SU-DHL-6 (cell line): ENCODE measurements at regions not wholly inside any gene's neighbourhood (a gene's known extent, or its start where the extent isn't known, plus 50 kb on each side); places are given as distances from the start of the nearest gene placed in this dataset.

Experiments used
- H2AFZ ChIP-seq: fragments of 200-600 bp; sonication (generic); 2 replicates; pipeline ENCODE4 v1.6.1; 2014; ENCODE audit warnings: low read depth, mild to moderate bottlenecking, moderate library complexity, mixed read lengths, antibody characterized with exemption, low read length; ENCODE audit not compliant: severe bottlenecking
- H3F3A ChIP-seq: fragments of 200-600 bp; shearing (Covaris generic); 2 replicates; pipeline ENCODE4 v1.6.0; 2016; ENCODE audit warnings: antibody characterized with exemption, mild to moderate bottlenecking; ENCODE audit not compliant: insufficient read depth
- H3K27ac ChIP-seq: fragments of 200-600 bp; sonication (generic); 2 replicates; pipeline ENCODE4 v1.5.1; 2016; ENCODE audit warnings: low read depth, mild to moderate bottlenecking, low read length, moderate library complexity, mixed read lengths
- H3K27me3 ChIP-seq: fragments of 200-600 bp; sonication (generic), shearing (Covaris generic); 2 replicates; pipeline ENCODE4 v1.6.0; 2014; ENCODE audit warnings: mild to moderate bottlenecking, low read length
- H3K36me3 ChIP-seq: fragments of 200-600 bp; sonication (generic); 2 replicates; pipeline ENCODE4 v1.6.1; 2014; ENCODE audit warnings: mild to moderate bottlenecking, low read length, mixed read lengths
- H3K4me2 ChIP-seq: fragments of 300-600, 200-600 bp; shearing (Covaris generic), sonication (generic); 2 replicates; pipeline ENCODE4 v1.6.0; 2014; ENCODE audit warnings: low read length, low read depth, mild to moderate bottlenecking; ENCODE audit not compliant: poor library complexity, severe bottlenecking
- H3K4me3 ChIP-seq: fragments of 200-600 bp; sonication (generic); 2 replicates; pipeline ENCODE4 v1.5.1; 2014; ENCODE audit warnings: antibody characterized with exemption, low read length, mild to moderate bottlenecking, mixed read lengths; ENCODE audit not compliant: insufficient read depth, poor library complexity, severe bottlenecking
- H3K79me2 ChIP-seq: fragments of 200-600 bp; sonication (generic); 2 replicates; pipeline ENCODE4 v1.6.1; 2014; ENCODE audit warnings: mild to moderate bottlenecking, low read length, moderate library complexity; ENCODE audit not compliant: insufficient read depth
- H3K9ac ChIP-seq: fragments of 200-600 bp; sonication (generic); 2 replicates; pipeline ENCODE4 v1.7.0; 2014; ENCODE audit warnings: mild to moderate bottlenecking, low read length
- H3K9me2 ChIP-seq: fragments of 200-600 bp; sonication (generic); replicated peaks from 2 replicates; pipeline ENCODE4 v1.6.1; 2014; ENCODE audit warnings: low read length; ENCODE audit not compliant: insufficient read depth
- H3K9me3 ChIP-seq: fragments of 200-600 bp; sonication (generic); 2 replicates; pipeline ENCODE4 v1.6.1; 2014; ENCODE audit warnings: low read length, mixed read lengths; ENCODE audit not compliant: insufficient read depth
- H4K20me1 ChIP-seq: fragments of 200-600 bp; sonication (generic); 2 replicates; pipeline ENCODE4 v1.6.1; 2014; ENCODE audit warnings: low read depth, mild to moderate bottlenecking, antibody characterized with exemption, low read length, moderate library complexity, mixed read lengths
- EZH2phosphoT487 ChIP-seq: fragments of 200-600 bp; sonication (generic), shearing (Covaris generic); conservative IDR thresholded peaks from 2 replicates; pipeline ENCODE4 v1.6.1; 2018; ENCODE audit warnings: mild to moderate bottlenecking, antibody characterized with exemption, low read length, moderate library complexity, mixed read lengths
- TF ChIP-seq, protein P1 (sequence below): fragments of 200-600 bp; sonication (generic); IDR thresholded peaks from one replicate; pipeline ENCODE4 v1.5.1; 2017; ENCODE audit warnings: antibody characterized with exemption, mild to moderate bottlenecking, low read length, moderate library complexity; ENCODE audit not compliant: insufficient read depth, poor library complexity, severe bottlenecking

DNA sequence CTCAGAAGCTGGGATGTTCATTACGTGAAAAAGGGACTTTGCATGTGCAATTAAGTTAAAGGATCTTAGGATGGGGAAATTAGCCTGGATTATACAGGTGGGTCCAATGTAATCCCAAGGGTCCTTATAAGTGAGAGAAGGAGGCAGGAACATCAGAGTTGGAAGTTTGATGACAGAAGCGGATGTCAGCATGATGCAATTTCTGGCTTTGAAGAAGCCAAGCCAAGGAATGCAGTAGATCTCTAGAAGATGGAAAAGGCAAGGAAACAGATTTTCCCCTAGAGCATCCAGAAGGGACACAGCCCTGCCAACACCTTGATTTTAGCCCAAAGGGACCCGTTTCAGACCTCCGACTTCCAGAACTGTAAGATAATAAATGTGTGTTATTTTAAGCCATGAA is 136.4 kb downstream of the LNPK start:
- Histone ChIP-seq H3K27ac (no peak overlapping the region), H4K20me1 (no peaks in the 10 kb centered on the region), H3K9ac (no peak overlapping the region), H3F3A (no peaks in the 10 kb centered on the region), H3K27me3 (no peaks in the 10 kb centered on the region; the same call in 1 of the 2 replicates), H3K4me3 (no peak overlapping the region), H3K9me3 (no peaks in the 10 kb centered on the region), H3K9me2 (no peaks in the 10 kb centered on the region), H2AFZ (no peak overlapping the region), H3K36me3 (no peaks in the 10 kb centered on the region), H3K4me2 (no peak overlapping the region), H3K79me2 (no peaks in the 10 kb centered on the region)
- TF ChIP-seq, protein P1, sequence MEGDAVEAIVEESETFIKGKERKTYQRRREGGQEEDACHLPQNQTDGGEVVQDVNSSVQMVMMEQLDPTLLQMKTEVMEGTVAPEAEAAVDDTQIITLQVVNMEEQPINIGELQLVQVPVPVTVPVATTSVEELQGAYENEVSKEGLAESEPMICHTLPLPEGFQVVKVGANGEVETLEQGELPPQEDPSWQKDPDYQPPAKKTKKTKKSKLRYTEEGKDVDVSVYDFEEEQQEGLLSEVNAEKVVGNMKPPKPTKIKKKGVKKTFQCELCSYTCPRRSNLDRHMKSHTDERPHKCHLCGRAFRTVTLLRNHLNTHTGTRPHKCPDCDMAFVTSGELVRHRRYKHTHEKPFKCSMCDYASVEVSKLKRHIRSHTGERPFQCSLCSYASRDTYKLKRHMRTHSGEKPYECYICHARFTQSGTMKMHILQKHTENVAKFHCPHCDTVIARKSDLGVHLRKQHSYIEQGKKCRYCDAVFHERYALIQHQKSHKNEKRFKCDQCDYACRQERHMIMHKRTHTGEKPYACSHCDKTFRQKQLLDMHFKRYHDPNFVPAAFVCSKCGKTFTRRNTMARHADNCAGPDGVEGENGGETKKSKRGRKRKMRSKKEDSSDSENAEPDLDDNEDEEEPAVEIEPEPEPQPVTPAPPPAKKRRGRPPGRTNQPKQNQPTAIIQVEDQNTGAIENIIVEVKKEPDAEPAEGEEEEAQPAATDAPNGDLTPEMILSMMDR, result no peak
- no peak for TF ChIP-seq EZH2phosphoT487

DNA sequence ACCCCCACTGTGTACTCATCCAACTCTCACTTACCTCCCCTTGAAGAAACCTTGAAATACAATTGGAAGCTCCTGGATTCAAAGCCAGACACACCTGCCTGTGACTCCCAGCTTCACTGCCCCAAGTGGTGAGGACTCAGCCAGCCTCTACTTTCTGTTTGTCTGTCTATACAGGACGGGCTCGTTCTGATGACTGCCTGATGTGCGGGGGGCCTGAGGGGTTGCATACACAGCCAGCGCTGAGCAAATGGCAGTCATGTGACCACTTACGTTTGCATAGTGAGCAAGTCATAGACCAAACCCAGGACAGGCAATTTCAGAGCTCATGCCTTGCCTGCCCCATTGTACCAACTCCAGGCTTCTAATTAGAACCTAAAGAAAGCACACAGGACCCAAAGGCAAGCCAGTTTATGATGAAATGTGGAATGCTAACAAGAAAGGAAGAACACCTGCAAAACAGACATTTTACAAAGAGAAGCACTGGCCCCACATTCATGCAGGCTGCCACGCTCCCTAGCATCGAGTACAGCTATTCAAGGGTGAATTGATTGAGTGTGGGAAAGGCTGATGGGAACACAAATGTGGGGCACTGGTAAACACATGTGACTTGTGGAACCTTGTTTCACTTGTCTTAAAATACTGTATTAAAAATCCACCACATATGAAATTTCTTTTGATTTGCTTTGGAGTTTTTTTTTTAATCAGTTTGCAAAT is 137.8 kb downstream of the LNPK start:
- no peaks in the 10 kb centered on the region for H3K36me3 ChIP-seq
- no peak overlapping the region for H3K9ac ChIP-seq
- no peaks in the 10 kb centered on the region for H3K79me2 ChIP-seq
- no peaks in the 10 kb centered on the region for H3K9me2 ChIP-seq
- no peak for TF ChIP-seq EZH2phosphoT487
- TF ChIP-seq, protein P1, result no peak
- H3K27me3 ChIP-seq, result no peaks in the 10 kb centered on the region; the same call in 1 of the 2 replicates
- H3F3A ChIP-seq, result no peaks in the 10 kb centered on the region
- H3K27ac ChIP-seq, result no peak overlapping the region
- H3K4me3 ChIP-seq, result no peak overlapping the region
- H3K9me3 ChIP-seq, result no peaks in the 10 kb centered on the region
- no peak overlapping the region for H3K4me2 ChIP-seq
- no peaks in the 10 kb centered on the region for H4K20me1 ChIP-seq
- H2AFZ ChIP-seq, result no peak overlapping the region

DNA sequence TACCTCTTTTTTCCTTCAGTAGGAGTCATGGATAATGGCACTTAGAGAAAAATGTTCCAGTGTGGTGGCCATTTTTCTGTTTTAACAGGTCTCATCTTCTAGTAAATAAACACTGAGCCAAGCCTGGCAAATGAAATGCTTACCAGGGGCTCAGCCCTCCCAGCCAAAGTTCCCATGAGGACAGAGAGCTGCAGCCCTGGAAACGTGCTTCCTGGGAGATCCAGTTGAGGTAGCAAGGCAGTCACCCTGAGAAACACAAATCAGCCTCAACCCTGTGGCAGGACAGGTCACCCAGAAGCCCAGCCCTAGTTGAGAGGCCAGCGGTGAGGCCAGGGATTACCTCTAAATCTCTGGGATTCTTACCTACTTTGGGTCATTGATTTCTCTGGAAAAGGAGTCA is 140.1 kb downstream of the LNPK start:
- H3K79me2 ChIP-seq, result no peaks in the 10 kb centered on the region
- H3K9me3 ChIP-seq, result no peaks in the 10 kb centered on the region
- no peaks in the 10 kb centered on the region for H4K20me1 ChIP-seq
- H3K4me2 ChIP-seq, result no peak overlapping the region
- no peak overlapping the region for H3K9ac ChIP-seq
- H2AFZ ChIP-seq, result no peak overlapping the region
- H3K36me3 ChIP-seq, result no peaks in the 10 kb centered on the region
- no peaks in the 10 kb centered on the region for H3K9me2 ChIP-seq
- TF ChIP-seq, protein P1, result no peak
- no peak for TF ChIP-seq EZH2phosphoT487
- H3K4me3 ChIP-seq, result no peak overlapping the region
- H3K27me3 ChIP-seq, result no peaks in the 10 kb centered on the region
- no peak overlapping the region for H3K27ac ChIP-seq
- H3F3A ChIP-seq, result no peaks in the 10 kb centered on the region
